ENCODE measurements at regions not wholly inside any gene's neighbourhood (a gene's known extent, or its start where the extent isn't known, plus 50 kb on each side); places are given as distances from the start of the nearest gene placed in this dataset.

- TF ChIP-seq, protein P1, sequence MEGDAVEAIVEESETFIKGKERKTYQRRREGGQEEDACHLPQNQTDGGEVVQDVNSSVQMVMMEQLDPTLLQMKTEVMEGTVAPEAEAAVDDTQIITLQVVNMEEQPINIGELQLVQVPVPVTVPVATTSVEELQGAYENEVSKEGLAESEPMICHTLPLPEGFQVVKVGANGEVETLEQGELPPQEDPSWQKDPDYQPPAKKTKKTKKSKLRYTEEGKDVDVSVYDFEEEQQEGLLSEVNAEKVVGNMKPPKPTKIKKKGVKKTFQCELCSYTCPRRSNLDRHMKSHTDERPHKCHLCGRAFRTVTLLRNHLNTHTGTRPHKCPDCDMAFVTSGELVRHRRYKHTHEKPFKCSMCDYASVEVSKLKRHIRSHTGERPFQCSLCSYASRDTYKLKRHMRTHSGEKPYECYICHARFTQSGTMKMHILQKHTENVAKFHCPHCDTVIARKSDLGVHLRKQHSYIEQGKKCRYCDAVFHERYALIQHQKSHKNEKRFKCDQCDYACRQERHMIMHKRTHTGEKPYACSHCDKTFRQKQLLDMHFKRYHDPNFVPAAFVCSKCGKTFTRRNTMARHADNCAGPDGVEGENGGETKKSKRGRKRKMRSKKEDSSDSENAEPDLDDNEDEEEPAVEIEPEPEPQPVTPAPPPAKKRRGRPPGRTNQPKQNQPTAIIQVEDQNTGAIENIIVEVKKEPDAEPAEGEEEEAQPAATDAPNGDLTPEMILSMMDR (IDR thresholded peaks at IDR 0.05; ENCODE audit: insufficient read depth, low read length, poor library complexity, severe bottlenecking): no peak
- Histone ChIP-seq H3K27me3 (ENCODE audit: control insufficient read depth, insufficient read depth, low read length) (no peaks in the 10 kb centered on the region), H3K4me3 (ENCODE audit: low read depth, low read length) (no peak overlapping the region), H3K36me3 (ENCODE audit: control insufficient read depth, insufficient read depth, low read length) (no peaks in the 10 kb centered on the region)
- DNase-seq (ENCODE audit: low read depth): no peak
These were observed 195.3 kb downstream of the CYB561 start for GRCh38 chr17:63250830-63251229.

- TF ChIP-seq, protein P1 (IDR thresholded peaks at IDR 0.05; ENCODE audit: insufficient read depth, low read length, poor library complexity, severe bottlenecking): no peak
- Histone ChIP-seq H3K4me3 (ENCODE audit: low read depth, low read length) (no peak overlapping the region), H3K27me3 (ENCODE audit: control insufficient read depth, insufficient read depth, low read length) (no peaks in the 10 kb centered on the region), H3K36me3 (ENCODE audit: control insufficient read depth, insufficient read depth, low read length) (no peaks in the 10 kb centered on the region)
- no peak for DNase-seq (ENCODE audit: low read depth)
These were observed 187.3 kb downstream of the CYB561 start for GRCh38 chr17:63258785-63259184.

GRCh38 chr17:63262751-63263476 lies 183.2 kb downstream of the CYB561 start:
- no peak overlapping the region for H3K4me3 ChIP-seq (ENCODE audit: low read depth, low read length)
- no peaks in the 10 kb centered on the region for H3K27me3 ChIP-seq (ENCODE audit: control insufficient read depth, insufficient read depth, low read length)
- no peak for DNase-seq (ENCODE audit: low read depth)
- TF ChIP-seq, protein P1 (IDR thresholded peaks at IDR 0.05; ENCODE audit: insufficient read depth, low read length, poor library complexity, severe bottlenecking): no peak
- H3K36me3 ChIP-seq (ENCODE audit: control insufficient read depth, insufficient read depth, low read length): no peaks in the 10 kb centered on the region

- H3K27me3 ChIP-seq (ENCODE audit: control insufficient read depth, insufficient read depth, low read length): no peaks in the 10 kb centered on the region
- no peaks in the 10 kb centered on the region for H3K36me3 ChIP-seq (ENCODE audit: control insufficient read depth, insufficient read depth, low read length)
- no peak overlapping the region for H3K4me3 ChIP-seq (ENCODE audit: low read depth, low read length)
- no peak for DNase-seq (ENCODE audit: low read depth)
- TF ChIP-seq, protein P1 (IDR thresholded peaks at IDR 0.05; ENCODE audit: insufficient read depth, low read length, poor library complexity, severe bottlenecking): no peak
These were observed 180.6 kb downstream of the CYB561 start for GRCh38 chr17:63265526-63265925.

DNA sequence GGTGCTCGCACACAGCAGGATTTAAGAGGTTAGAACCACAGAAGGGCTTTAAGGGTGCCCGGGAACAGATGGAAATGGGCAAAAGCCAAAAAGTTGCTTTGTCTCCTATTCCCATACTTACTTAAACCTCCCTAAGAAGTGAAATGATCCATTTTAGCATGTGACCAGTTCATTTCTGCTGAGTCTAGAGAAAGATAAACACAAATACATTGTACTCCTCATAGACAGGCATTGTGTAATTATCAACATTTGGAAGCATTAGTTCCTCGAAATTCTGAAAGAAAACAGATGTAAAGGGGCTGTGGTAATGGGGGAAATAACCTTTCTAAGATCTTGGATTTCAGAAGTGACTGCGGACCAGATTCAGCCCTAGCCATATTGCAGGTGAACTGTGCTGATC lies 178.3 kb downstream of the CYB561 start:
- no peak for DNase-seq (ENCODE audit: low read depth)
- no peaks in the 10 kb centered on the region for H3K36me3 ChIP-seq (ENCODE audit: control insufficient read depth, insufficient read depth, low read length)
- no peak overlapping the region for H3K4me3 ChIP-seq (ENCODE audit: low read depth, low read length)
- TF ChIP-seq, protein P1 (IDR thresholded peaks at IDR 0.05; ENCODE audit: insufficient read depth, low read length, poor library complexity, severe bottlenecking): no peak
- H3K27me3 ChIP-seq (ENCODE audit: control insufficient read depth, insufficient read depth, low read length): no peaks in the 10 kb centered on the region

DNA sequence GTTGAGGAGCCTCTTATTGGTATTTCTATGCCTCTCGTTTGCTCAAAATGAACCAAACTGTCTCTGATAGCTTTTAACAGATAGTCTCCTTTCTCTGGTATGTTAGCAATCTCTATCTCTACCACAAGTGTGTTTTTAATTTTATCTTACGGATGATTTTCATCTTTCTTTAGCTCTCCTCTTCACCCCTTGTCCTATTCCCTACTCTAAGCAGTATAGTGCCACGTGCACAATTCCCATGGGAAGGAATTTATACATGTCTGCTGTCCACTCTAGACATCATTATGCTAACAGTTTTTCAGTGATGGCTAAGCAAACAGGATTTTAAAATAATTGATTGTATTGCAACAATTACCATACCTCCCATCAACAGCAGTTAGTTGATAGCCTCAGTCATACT lies 177.3 kb downstream of the CYB561 start:
- no peaks in the 10 kb centered on the region for H3K36me3 ChIP-seq (ENCODE audit: control insufficient read depth, insufficient read depth, low read length)
- H3K27me3 ChIP-seq (ENCODE audit: control insufficient read depth, insufficient read depth, low read length): no peaks in the 10 kb centered on the region
- H3K4me3 ChIP-seq (ENCODE audit: low read depth, low read length): no peak overlapping the region
- DNase-seq (ENCODE audit: low read depth): no peak
- TF ChIP-seq, protein P1 (IDR thresholded peaks at IDR 0.05; ENCODE audit: insufficient read depth, low read length, poor library complexity, severe bottlenecking): no peak

All from kidney epithelial cell (primary cell).